OCI-LY3 (cell line): ENCODE measurements at regions not wholly inside any gene's neighbourhood (a gene's known extent, or its start where the extent isn't known, plus 50 kb on each side); places are given as distances from the start of the nearest gene placed in this dataset.
"Not testable (repeated sequence)": the region's sequence is repeated elsewhere in the genome, so short reads cannot be mapped to it uniquely, and the experiment has no call there.

Experiments
- H2AFZ ChIP-seq: fragments of 200-600, 300-600 bp; shearing (Covaris generic); 2 replicates; pipeline ENCODE4 v1.6.0; 2014; ENCODE audit warnings: antibody characterized with exemption, low read depth, low read length
- H3K27ac ChIP-seq: fragments of 200-600, 300-600 bp; sonication (generic); 2 replicates; pipeline ENCODE4 v1.5.1; 2014; ENCODE audit warnings: mild to moderate bottlenecking, low read length, moderate library complexity, mixed read lengths
- H3K27me3 ChIP-seq: fragments of 200-600, 300-600 bp; sonication (generic); 2 replicates; pipeline ENCODE4 v1.6.1; 2014; ENCODE audit warnings: low read depth, low read length, mixed read lengths
- H3K36me3 ChIP-seq: fragments of 200-600, 300-600 bp; sonication (generic); replicated peaks from 2 replicates; pipeline ENCODE3; 2014; ENCODE audit warnings: low read depth, low read length, mixed read lengths
- H3K4me1 ChIP-seq: fragments of 300-600, 200-600 bp; sonication (generic); 2 replicates; pipeline ENCODE4 v1.6.1; 2014; ENCODE audit warnings: low read length, mixed read lengths
- H3K4me2 ChIP-seq: fragments of 200-600, 300-600 bp; sonication (generic); 2 replicates; pipeline ENCODE4 v1.6.1; 2014; ENCODE audit warnings: low read length, mixed read lengths
- H3K4me3 ChIP-seq: fragments of 300-600, 200-600 bp; sonication (generic); 2 replicates; pipeline ENCODE4 v1.5.1; 2014; ENCODE audit warnings: antibody characterized with exemption, mild to moderate bottlenecking, low read length, moderate library complexity
- H3K79me2 ChIP-seq: fragments of 300-600, 200-600 bp; shearing (Covaris generic); 2 replicates; pipeline ENCODE4 v1.6.1; 2014; ENCODE audit warnings: mild to moderate bottlenecking, low read length, mixed read lengths
- H3K9ac ChIP-seq: fragments of 300-600, 200-600 bp; shearing (Covaris generic); 2 replicates; pipeline ENCODE4 v1.6.0; 2014; ENCODE audit warnings: mild to moderate bottlenecking, low read length, moderate library complexity
- H3K9me3 ChIP-seq: fragments of 200-600, 300-600 bp; shearing (Covaris generic); 2 replicates; pipeline ENCODE4 v1.6.1; 2014; ENCODE audit warnings: low read length, mixed read lengths; ENCODE audit not compliant: insufficient read depth
- H4K20me1 ChIP-seq: fragments of 200-600, 300-600 bp; sonication (generic); 2 replicates; pipeline ENCODE4 v1.6.1; 2016; ENCODE audit warnings: low read length, mixed read lengths; ENCODE audit not compliant: insufficient read depth
- CTCF ChIP-seq: fragments of 200-600, 300-600 bp; sonication (generic); IDR thresholded peaks from 2 replicates; pipeline ENCODE4 v1.5.1; 2014; ENCODE audit warnings: antibody characterized with exemption, low read length, low read depth
- EZH2phosphoT487 ChIP-seq: fragments of 200-600 bp; shearing (Covaris generic); IDR thresholded peaks from 2 replicates; pipeline ENCODE4 v1.6.1; 2018; ENCODE audit warnings: antibody characterized with exemption, mixed run types, low read depth

- no peaks in the 10 kb centered on the region for H3K27me3 ChIP-seq
- no peaks in the 10 kb centered on the region for H3K36me3 ChIP-seq
- no peak overlapping the region for H2AFZ ChIP-seq
- H3K9me3 ChIP-seq, result no peaks in the 10 kb centered on the region
- no peak overlapping the region for H3K27ac ChIP-seq
- peaks cover 7% of the 10 kb centered on the region for H3K4me1 ChIP-seq
- no peaks in the 10 kb centered on the region for H4K20me1 ChIP-seq
- no peak overlapping the region for H3K9ac ChIP-seq
- no peaks in the 10 kb centered on the region for H3K79me2 ChIP-seq
- TF ChIP-seq EZH2phosphoT487 (no peak), CTCF (no peak)
- no peak overlapping the region for H3K4me2 ChIP-seq
- no peak overlapping the region for H3K4me3 ChIP-seq
Observed at GRCh38 chr4:152054731-152055130, 293.9 kb upstream of the GATB start.

GRCh38 chr4:152052451-152053057 is 291.7 kb upstream of the GATB start:
- Histone ChIP-seq H4K20me1 (no peaks in the 10 kb centered on the region), H2AFZ (no peak overlapping the region; the same call in 1 of the 2 replicates), H3K4me2 (no peak overlapping the region), H3K27me3 (0 out of 2 replicates have a peak, but pooled peaks cover 3% of the 10 kb centered on the region), H3K9me3 (no peaks in the 10 kb centered on the region), H3K27ac (no peak overlapping the region), H3K36me3 (no peaks in the 10 kb centered on the region), H3K4me1 (peaks cover 11% of the 10 kb centered on the region), H3K79me2 (no peaks in the 10 kb centered on the region), H3K4me3 (no peak overlapping the region), H3K9ac (no peak overlapping the region)
- TF ChIP-seq EZH2phosphoT487 (no peak), CTCF (no peak)

DNA sequence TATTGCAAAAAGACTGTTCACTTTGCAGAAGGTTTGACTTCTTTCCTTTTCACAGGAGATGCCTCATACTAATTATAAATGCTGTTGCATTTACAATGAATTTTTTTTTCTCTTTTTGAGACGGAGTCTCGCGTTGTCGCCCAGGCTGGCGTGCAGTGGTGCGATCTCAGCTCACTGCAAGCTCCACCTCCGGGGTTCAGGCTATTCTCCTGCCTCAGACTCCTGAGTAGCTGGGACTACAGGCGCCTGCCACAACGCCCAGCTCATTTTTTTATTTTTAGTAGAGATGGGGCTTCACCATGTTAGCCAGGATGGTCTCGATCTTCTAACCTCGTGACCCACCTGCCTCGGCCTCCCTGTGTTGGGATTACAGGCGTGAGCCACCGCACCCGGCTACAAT is 290.5 kb upstream of the GATB start:
- not testable (repeated sequence) for H4K20me1 ChIP-seq, H3K4me3 ChIP-seq, H3K27ac ChIP-seq, H3K36me3 ChIP-seq, H3K9me3 ChIP-seq, H3K27me3 ChIP-seq, H3K79me2 ChIP-seq, H2AFZ ChIP-seq, H3K9ac ChIP-seq, H3K4me2 ChIP-seq
- H3K4me1 ChIP-seq, result peaks cover 11% of the 10 kb centered on the region

DNA sequence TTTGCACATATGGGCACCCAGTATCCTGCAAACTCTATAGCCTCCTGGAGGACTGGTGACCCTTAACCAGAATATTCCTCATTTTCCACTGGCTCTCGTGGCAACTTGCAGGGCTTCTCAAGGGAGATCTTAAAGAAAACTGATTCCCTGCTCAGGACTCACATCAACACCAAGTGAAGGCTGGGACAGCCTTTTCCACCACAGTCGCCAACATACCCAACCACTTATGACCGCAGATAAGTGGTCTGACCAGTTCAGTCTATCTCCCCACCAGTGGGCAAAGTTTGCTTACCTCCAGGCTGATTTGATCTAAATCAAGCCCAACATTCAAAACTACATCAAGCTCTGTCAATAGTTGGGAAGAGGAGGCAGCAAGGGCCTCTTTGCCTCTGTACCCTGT is 289.3 kb upstream of the GATB start:
- TF ChIP-seq CTCF (no peak), EZH2phosphoT487 (no peak)
- H3K4me1 ChIP-seq, result peaks cover 17% of the 10 kb centered on the region
- H3K27ac ChIP-seq, result no peak overlapping the region
- 0 out of 2 replicates have a peak, but pooled peaks cover 3% of the 10 kb centered on the region for H3K27me3 ChIP-seq
- H3K9me3 ChIP-seq, result no peaks in the 10 kb centered on the region
- H3K36me3 ChIP-seq, result no peaks in the 10 kb centered on the region
- H3K4me3 ChIP-seq, result no peak overlapping the region
- H3K9ac ChIP-seq, result no peak overlapping the region
- H3K4me2 ChIP-seq, result no peak overlapping the region
- H4K20me1 ChIP-seq, result no peaks in the 10 kb centered on the region
- H2AFZ ChIP-seq, result no peak overlapping the region
- no peaks in the 10 kb centered on the region for H3K79me2 ChIP-seq
